SU-DHL-6 (cell line): ENCODE measurements at regions not wholly inside any gene's neighbourhood (a gene's known extent, or its start where the extent isn't known, plus 50 kb on each side); places are given as distances from the start of the nearest gene placed in this dataset.
"Not testable (repeated sequence)": the region's sequence is repeated elsewhere in the genome, so short reads cannot be mapped to it uniquely, and the experiment has no call there.

Experiments
- H2AFZ ChIP-seq: fragments of 200-600 bp; sonication (generic); 2 replicates; pipeline ENCODE4 v1.6.1; 2014; ENCODE audit warnings: low read depth, mild to moderate bottlenecking, moderate library complexity, mixed read lengths, antibody characterized with exemption, low read length; ENCODE audit not compliant: severe bottlenecking
- H3F3A ChIP-seq: fragments of 200-600 bp; shearing (Covaris generic); 2 replicates; pipeline ENCODE4 v1.6.0; 2016; ENCODE audit warnings: antibody characterized with exemption, mild to moderate bottlenecking; ENCODE audit not compliant: insufficient read depth
- H3K27ac ChIP-seq: fragments of 200-600 bp; sonication (generic); 2 replicates; pipeline ENCODE4 v1.5.1; 2016; ENCODE audit warnings: low read depth, mild to moderate bottlenecking, low read length, moderate library complexity, mixed read lengths
- H3K27me3 ChIP-seq: fragments of 200-600 bp; sonication (generic), shearing (Covaris generic); 2 replicates; pipeline ENCODE4 v1.6.0; 2014; ENCODE audit warnings: mild to moderate bottlenecking, low read length
- H3K36me3 ChIP-seq: fragments of 200-600 bp; sonication (generic); 2 replicates; pipeline ENCODE4 v1.6.1; 2014; ENCODE audit warnings: mild to moderate bottlenecking, low read length, mixed read lengths
- H3K4me2 ChIP-seq: fragments of 300-600, 200-600 bp; shearing (Covaris generic), sonication (generic); 2 replicates; pipeline ENCODE4 v1.6.0; 2014; ENCODE audit warnings: low read length, low read depth, mild to moderate bottlenecking; ENCODE audit not compliant: poor library complexity, severe bottlenecking
- H3K4me3 ChIP-seq: fragments of 200-600 bp; sonication (generic); 2 replicates; pipeline ENCODE4 v1.5.1; 2014; ENCODE audit warnings: antibody characterized with exemption, low read length, mild to moderate bottlenecking, mixed read lengths; ENCODE audit not compliant: insufficient read depth, poor library complexity, severe bottlenecking
- H3K79me2 ChIP-seq: fragments of 200-600 bp; sonication (generic); 2 replicates; pipeline ENCODE4 v1.6.1; 2014; ENCODE audit warnings: mild to moderate bottlenecking, low read length, moderate library complexity; ENCODE audit not compliant: insufficient read depth
- H3K9ac ChIP-seq: fragments of 200-600 bp; sonication (generic); 2 replicates; pipeline ENCODE4 v1.7.0; 2014; ENCODE audit warnings: mild to moderate bottlenecking, low read length
- H3K9me2 ChIP-seq: fragments of 200-600 bp; sonication (generic); replicated peaks from 2 replicates; pipeline ENCODE4 v1.6.1; 2014; ENCODE audit warnings: low read length; ENCODE audit not compliant: insufficient read depth
- H3K9me3 ChIP-seq: fragments of 200-600 bp; sonication (generic); 2 replicates; pipeline ENCODE4 v1.6.1; 2014; ENCODE audit warnings: low read length, mixed read lengths; ENCODE audit not compliant: insufficient read depth
- H4K20me1 ChIP-seq: fragments of 200-600 bp; sonication (generic); 2 replicates; pipeline ENCODE4 v1.6.1; 2014; ENCODE audit warnings: low read depth, mild to moderate bottlenecking, antibody characterized with exemption, low read length, moderate library complexity, mixed read lengths
- EZH2phosphoT487 ChIP-seq: fragments of 200-600 bp; sonication (generic), shearing (Covaris generic); conservative IDR thresholded peaks from 2 replicates; pipeline ENCODE4 v1.6.1; 2018; ENCODE audit warnings: mild to moderate bottlenecking, antibody characterized with exemption, low read length, moderate library complexity, mixed read lengths
- TF ChIP-seq, protein P1 (sequence below): fragments of 200-600 bp; sonication (generic); IDR thresholded peaks from one replicate; pipeline ENCODE4 v1.5.1; 2017; ENCODE audit warnings: antibody characterized with exemption, mild to moderate bottlenecking, low read length, moderate library complexity; ENCODE audit not compliant: insufficient read depth, poor library complexity, severe bottlenecking

DNA sequence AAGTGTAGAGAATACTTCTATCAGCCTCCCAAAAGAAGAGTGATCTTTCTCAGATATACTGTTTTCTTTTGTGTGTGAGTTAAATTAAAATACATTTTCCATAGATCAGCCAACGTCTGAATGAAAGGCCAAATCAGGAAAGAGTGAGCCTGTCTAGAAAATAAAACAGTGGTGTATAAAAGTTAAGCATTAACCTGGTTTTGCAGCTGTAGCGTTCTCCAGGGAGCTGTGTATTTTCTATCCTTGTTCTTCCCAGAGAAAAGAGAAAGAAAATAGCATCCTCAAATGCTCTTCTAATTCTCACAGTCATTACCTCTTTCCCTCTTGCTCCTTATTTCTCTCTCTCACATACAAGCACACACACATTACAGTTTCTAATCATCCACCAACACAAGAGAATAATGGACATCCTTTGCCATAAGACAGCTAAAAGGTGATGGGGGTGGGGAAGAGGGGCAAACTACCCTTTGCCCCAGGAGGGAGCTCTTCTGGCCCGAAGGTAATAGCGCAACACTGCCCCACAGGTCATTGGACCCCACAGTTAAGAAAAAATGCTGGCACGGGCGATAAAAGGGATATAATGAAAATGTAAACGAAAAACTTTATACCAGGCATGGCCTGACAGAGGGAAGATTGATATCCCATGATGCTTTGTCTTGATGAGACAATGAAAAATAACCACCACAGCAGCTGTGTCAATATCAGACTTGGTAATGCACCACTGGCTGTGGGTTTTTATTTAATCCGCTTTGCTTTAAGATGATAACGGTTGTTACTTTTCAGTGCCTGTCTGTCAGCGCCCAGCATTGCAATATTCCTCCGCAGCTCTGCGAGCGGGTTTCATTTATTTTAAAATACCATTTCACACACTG lies 150.3 kb downstream of the NUF2 start:
- H3F3A ChIP-seq = no peaks in the 10 kb centered on the region
- no peak overlapping the region for H3K27ac ChIP-seq
- H2AFZ ChIP-seq = no peak overlapping the region
- no peaks in the 10 kb centered on the region for H3K36me3 ChIP-seq
- no peaks in the 10 kb centered on the region; the same call in 1 of the 2 replicates for H3K9me2 ChIP-seq
- no peaks in the 10 kb centered on the region for H3K79me2 ChIP-seq
- H3K27me3 ChIP-seq = no peaks in the 10 kb centered on the region
- H3K4me3 ChIP-seq = no peak overlapping the region
- no peak overlapping the region for H3K9ac ChIP-seq
- no peak overlapping the region for H3K4me2 ChIP-seq
- H4K20me1 ChIP-seq = no peaks in the 10 kb centered on the region
- no peaks in the 10 kb centered on the region for H3K9me3 ChIP-seq
- no peak for TF ChIP-seq EZH2phosphoT487
- TF ChIP-seq, protein P1, sequence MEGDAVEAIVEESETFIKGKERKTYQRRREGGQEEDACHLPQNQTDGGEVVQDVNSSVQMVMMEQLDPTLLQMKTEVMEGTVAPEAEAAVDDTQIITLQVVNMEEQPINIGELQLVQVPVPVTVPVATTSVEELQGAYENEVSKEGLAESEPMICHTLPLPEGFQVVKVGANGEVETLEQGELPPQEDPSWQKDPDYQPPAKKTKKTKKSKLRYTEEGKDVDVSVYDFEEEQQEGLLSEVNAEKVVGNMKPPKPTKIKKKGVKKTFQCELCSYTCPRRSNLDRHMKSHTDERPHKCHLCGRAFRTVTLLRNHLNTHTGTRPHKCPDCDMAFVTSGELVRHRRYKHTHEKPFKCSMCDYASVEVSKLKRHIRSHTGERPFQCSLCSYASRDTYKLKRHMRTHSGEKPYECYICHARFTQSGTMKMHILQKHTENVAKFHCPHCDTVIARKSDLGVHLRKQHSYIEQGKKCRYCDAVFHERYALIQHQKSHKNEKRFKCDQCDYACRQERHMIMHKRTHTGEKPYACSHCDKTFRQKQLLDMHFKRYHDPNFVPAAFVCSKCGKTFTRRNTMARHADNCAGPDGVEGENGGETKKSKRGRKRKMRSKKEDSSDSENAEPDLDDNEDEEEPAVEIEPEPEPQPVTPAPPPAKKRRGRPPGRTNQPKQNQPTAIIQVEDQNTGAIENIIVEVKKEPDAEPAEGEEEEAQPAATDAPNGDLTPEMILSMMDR = no peak

DNA sequence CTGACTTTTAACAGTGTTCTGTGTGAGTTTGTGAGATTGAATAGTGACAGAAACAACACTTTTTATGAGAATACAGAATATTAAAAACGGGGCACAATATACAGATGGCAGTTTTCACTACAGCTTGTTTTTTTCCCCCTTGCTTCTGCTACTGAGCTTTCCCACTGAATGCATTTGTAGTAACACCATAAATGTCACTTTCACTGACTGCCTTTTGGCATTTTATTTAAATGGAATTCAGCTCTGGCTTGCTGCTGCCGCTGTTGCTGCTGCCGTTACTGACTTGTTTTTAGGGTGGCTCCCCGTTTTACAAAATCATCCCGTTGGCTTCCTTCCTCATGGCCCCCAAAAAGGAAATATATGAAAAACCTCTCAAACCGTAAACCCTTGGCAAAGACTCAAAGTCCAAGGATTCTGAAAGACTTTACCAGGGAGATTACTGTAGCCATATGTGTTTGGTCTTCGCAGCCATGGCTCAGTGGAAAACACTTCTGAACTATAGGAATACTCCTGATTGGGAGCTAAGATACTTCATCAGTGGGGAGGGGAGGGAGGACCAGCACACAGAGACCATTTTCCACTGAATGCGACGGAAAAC lies 151.0 kb downstream of the NUF2 start:
- no peaks in the 10 kb centered on the region for H3K36me3 ChIP-seq
- no peaks in the 10 kb centered on the region for H3F3A ChIP-seq
- H3K27ac ChIP-seq = no peak overlapping the region
- H3K9ac ChIP-seq = no peak overlapping the region
- H3K4me2 ChIP-seq = no peak overlapping the region
- no peak overlapping the region for H3K4me3 ChIP-seq
- H3K9me2 ChIP-seq = no peaks in the 10 kb centered on the region
- no peaks in the 10 kb centered on the region for H3K27me3 ChIP-seq
- H2AFZ ChIP-seq = no peak overlapping the region
- no peaks in the 10 kb centered on the region for H4K20me1 ChIP-seq
- no peak for TF ChIP-seq EZH2phosphoT487
- TF ChIP-seq, protein P1 = no peak
- no peaks in the 10 kb centered on the region for H3K9me3 ChIP-seq
- H3K79me2 ChIP-seq = no peaks in the 10 kb centered on the region

DNA sequence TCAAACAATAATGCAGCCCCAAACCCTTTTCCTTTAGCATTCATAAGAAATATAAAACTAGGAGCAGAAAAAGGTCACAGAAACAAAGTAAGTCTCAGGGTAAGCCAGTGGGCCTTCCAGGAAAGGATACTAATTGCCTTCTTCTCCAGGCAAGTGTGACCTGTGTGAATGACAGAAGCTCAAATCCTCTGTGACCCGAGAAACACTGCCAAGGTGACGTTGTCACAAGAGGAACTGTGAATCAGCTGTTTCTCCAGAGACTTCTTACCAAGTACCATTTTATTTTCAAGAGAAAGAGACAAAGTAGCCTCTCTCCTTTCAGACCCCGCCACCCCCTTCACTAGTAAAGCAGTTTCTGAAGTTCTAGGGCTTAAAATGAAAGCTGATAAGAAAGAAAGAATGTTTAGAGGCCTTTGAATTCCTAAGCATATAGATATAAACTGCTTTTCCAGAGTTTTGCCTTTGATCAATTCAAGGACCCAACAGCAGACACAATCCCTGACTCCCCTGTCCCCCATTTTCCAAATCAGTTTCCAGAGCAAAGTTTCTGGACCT lies 155.6 kb downstream of the NUF2 start:
- H3K9me2 ChIP-seq = no peaks in the 10 kb centered on the region
- no peaks in the 10 kb centered on the region for H3K27me3 ChIP-seq
- H2AFZ ChIP-seq = no peak overlapping the region
- H3K79me2 ChIP-seq = no peaks in the 10 kb centered on the region
- H3K9ac ChIP-seq = no peak overlapping the region
- no peak overlapping the region for H3K27ac ChIP-seq
- H3K9me3 ChIP-seq = no peaks in the 10 kb centered on the region
- no peaks in the 10 kb centered on the region for H3K36me3 ChIP-seq
- H3K4me2 ChIP-seq = no peak overlapping the region
- H3K4me3 ChIP-seq = no peak overlapping the region
- no peaks in the 10 kb centered on the region for H4K20me1 ChIP-seq
- TF ChIP-seq, protein P1 = no peak
- no peak for TF ChIP-seq EZH2phosphoT487
- H3F3A ChIP-seq = no peaks in the 10 kb centered on the region

DNA sequence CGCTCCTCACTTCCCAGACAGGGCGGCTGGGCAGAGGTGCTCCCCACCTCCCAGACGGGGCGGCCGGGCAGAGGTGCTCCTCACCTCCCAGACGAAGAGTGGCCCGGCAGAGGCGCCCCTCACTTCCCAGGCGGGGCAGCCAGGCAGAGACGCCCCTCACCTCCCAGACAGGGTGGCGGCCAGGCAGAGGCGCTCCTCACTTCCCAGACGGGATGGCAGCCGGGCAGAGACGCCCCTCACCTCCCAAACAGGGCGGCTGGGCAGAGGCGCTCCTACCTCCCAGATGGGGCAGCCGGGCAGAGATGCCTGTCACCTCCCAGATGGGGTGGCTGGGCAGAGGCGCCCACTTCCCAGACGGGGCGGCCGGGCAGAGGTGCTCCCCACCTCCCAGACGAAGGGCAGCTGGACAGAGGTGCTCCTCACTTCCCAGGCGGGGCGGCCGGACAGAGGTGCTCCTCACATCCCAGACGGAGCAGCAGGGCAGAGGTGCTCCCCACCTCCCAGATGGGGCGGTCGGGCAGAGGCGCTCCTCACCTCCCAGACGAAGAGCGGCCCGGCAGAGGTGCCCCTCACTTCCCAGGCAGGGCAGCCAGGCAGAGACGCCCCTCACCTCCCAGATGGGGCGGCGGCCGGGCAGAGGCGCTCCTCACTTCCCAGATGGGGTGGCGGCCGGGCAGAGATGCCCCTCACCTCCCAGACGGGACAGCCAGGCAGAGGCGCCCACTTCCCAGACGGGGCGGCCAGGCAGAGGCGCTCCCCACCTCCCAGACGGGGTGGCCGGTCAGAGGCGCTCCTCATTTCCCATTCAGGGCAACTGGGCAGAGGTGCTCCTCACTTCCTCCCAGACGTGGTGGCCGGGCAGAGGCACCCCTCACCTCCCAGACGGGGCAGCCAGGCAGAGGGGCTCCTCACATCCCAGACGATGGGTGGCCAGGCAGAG lies 176.9 kb downstream of the NUF2 start:
- H3K9me2 ChIP-seq, H3K4me3 ChIP-seq, H3K9me3 ChIP-seq, H3K4me2 ChIP-seq, H3K27ac ChIP-seq, H3K79me2 ChIP-seq, H3F3A ChIP-seq, H3K9ac ChIP-seq, H3K36me3 ChIP-seq, H3K27me3 ChIP-seq, H2AFZ ChIP-seq, H4K20me1 ChIP-seq: not testable (repeated sequence)
